HEK293 (cell line): ENCODE measurements at regions not wholly inside any gene's neighbourhood (a gene's known extent, or its start where the extent isn't known, plus 50 kb on each side); places are given as distances from the start of the nearest gene placed in this dataset.

Source experiments
- CTCF ChIA-PET: fragments of 350-600 bp; formaldehyde crosslinking; extraction: SDS; loops from one replicate; lab custom pipeline; 2021; ENCODE audit warnings: antibody characterized with exemption; lab: Yijun Ruan, JAX
- POLR2A ChIA-PET: fragments of 300-600 bp; formaldehyde crosslinking; extraction: SDS; loops from one replicate; lab custom pipeline; 2020; ENCODE audit warnings: antibody characterized with exemption, inconsistent platforms; lab: Yijun Ruan, JAX
- H3K27ac ChIP-seq: fragments of 200-500 bp; sonication (Bioruptor generic); 2 replicates; pipeline ENCODE4 v1.5.1; 2014; ENCODE audit warnings: low read depth, low read length, control low read depth, inconsistent platforms; ENCODE audit errors: extremely low read depth
- H3K36me3 ChIP-seq, 2 experiments: fragments of 200-500 bp in 1 of 2; sonication (Bioruptor generic) in 1 of 2; 1 replicate in 1 of 2; 2 replicates in 1 of 2; pipeline ENCODE4 v1.5.1; 2014 to 2017; ENCODE audit warnings: inconsistent platforms in 2 of 2, low read length in 2 of 2; ENCODE audit not compliant: control insufficient read depth in 2 of 2, insufficient read depth in 1 of 2
- H3K4me1 ChIP-seq: fragments of 200-500 bp; sonication (Bioruptor generic); 2 replicates; pipeline ENCODE4 v1.5.1; 2014; ENCODE audit warnings: mild to moderate bottlenecking, low read length, inconsistent platforms; ENCODE audit not compliant: control insufficient read depth, insufficient read depth
- H3K4me3 ChIP-seq: 2 replicates; pipeline ENCODE4 v1.5.1; 2011; ENCODE audit warnings: low read depth, mild to moderate bottlenecking, control low read depth, low read length, moderate library complexity
- H3K9me3 ChIP-seq: fragments of 200-500 bp; sonication (Bioruptor generic); 2 replicates; pipeline ENCODE4 v1.5.1; 2014; ENCODE audit warnings: low read depth, low read length, inconsistent platforms; ENCODE audit not compliant: control insufficient read depth, insufficient read depth
- ELK4 ChIP-seq: IDR thresholded peaks from 2 replicates; pipeline ENCODE4 v1.6.1; 2011; ENCODE audit warnings: mild to moderate bottlenecking, low read depth, low read length, borderline replicate concordance
- MEIS1 ChIP-seq: sonication (generic); formaldehyde crosslinking; IDR thresholded peaks from 2 replicates; pipeline ENCODE4 v1.8.1; 2022; ENCODE audit warnings: missing genetic modification reagents, mild to moderate bottlenecking, borderline replicate concordance
- PATZ1 ChIP-seq: fragments of 450-650 bp; formaldehyde crosslinking; IDR thresholded peaks from 2 replicates; pipeline ENCODE4 v1.5.1; 2016; ENCODE audit warnings: missing biosample characterization, missing genetic modification characterization
- PRDM6 ChIP-seq: fragments of 450-650 bp; formaldehyde crosslinking; IDR thresholded peaks from 2 replicates; pipeline ENCODE4 v1.5.1; 2017; ENCODE audit warnings: missing biosample characterization, missing genetic modification characterization
- SCRT1 ChIP-seq: fragments of 450-650 bp; formaldehyde crosslinking; IDR thresholded peaks from 2 replicates; pipeline ENCODE4 v1.5.1; 2016; ENCODE audit warnings: missing biosample characterization, missing genetic modification characterization, borderline replicate concordance
- ZBTB26 ChIP-seq: fragments of 450-650 bp; formaldehyde crosslinking; optimal IDR thresholded peaks from 2 replicates; pipeline ENCODE3; 2016; ENCODE audit warnings: missing biosample characterization, mild to moderate bottlenecking, missing genetic modification characterization
- ZBTB44 ChIP-seq: fragments of 450-650 bp; IDR thresholded peaks from 2 replicates; pipeline ENCODE4 v1.5.1; 2018; ENCODE audit warnings: missing biosample characterization, mild to moderate bottlenecking, missing genetic modification characterization
- ZBTB8A ChIP-seq: fragments of 450-650 bp; formaldehyde crosslinking; IDR thresholded peaks from 2 replicates; pipeline ENCODE4 v1.5.1; 2016; ENCODE audit warnings: missing biosample characterization, missing genetic modification characterization
- ZFP41 ChIP-seq: fragments of 450-650 bp; formaldehyde crosslinking; IDR thresholded peaks from 2 replicates; pipeline ENCODE4 v1.5.1; 2016; ENCODE audit warnings: missing biosample characterization, missing genetic modification characterization, borderline replicate concordance
- ZNF121 ChIP-seq: fragments of 450-650 bp; formaldehyde crosslinking; IDR thresholded peaks from 2 replicates; pipeline ENCODE4 v1.5.1; 2016; ENCODE audit warnings: missing biosample characterization, missing genetic modification characterization
- ZNF155 ChIP-seq: fragments of 450-650 bp; formaldehyde crosslinking; IDR thresholded peaks from 2 replicates; pipeline ENCODE4 v1.5.1; 2016; ENCODE audit warnings: missing biosample characterization, missing genetic modification characterization
- ZNF248 ChIP-seq: fragments of 450-650 bp; formaldehyde crosslinking; IDR thresholded peaks from 2 replicates; pipeline ENCODE4 v1.5.1; 2017; ENCODE audit warnings: missing biosample characterization, missing genetic modification characterization
- ZNF324 ChIP-seq: fragments of 450-650 bp; formaldehyde crosslinking; IDR thresholded peaks from 2 replicates; pipeline ENCODE4 v1.5.1; 2016; ENCODE audit warnings: missing biosample characterization, missing genetic modification characterization
- ZNF350 ChIP-seq: fragments of 450-650 bp; formaldehyde crosslinking; IDR thresholded peaks from 2 replicates; pipeline ENCODE4 v1.5.0; 2017; ENCODE audit warnings: missing biosample characterization, mild to moderate bottlenecking, missing genetic modification characterization
- ZNF354C ChIP-seq: fragments of 450-650 bp; formaldehyde crosslinking; IDR thresholded peaks from 2 replicates; pipeline ENCODE4 v1.5.1; 2016; ENCODE audit warnings: missing biosample characterization, missing genetic modification characterization, low read depth, borderline replicate concordance
- ZNF544 ChIP-seq: fragments of 450-650 bp; formaldehyde crosslinking; IDR thresholded peaks from 2 replicates; pipeline ENCODE4 v1.5.0; 2017; ENCODE audit warnings: missing biosample characterization, missing genetic modification characterization
- ZNF549 ChIP-seq: fragments of 450-650 bp; IDR thresholded peaks from 2 replicates; pipeline ENCODE4 v1.5.1; 2018; ENCODE audit warnings: missing biosample characterization, missing genetic modification characterization, mild to moderate bottlenecking, inconsistent platforms, moderate library complexity
- ZNF585B ChIP-seq: fragments of 450-650 bp; formaldehyde crosslinking; IDR thresholded peaks from 2 replicates; pipeline ENCODE4 v1.5.1; 2016; ENCODE audit warnings: missing biosample characterization, missing genetic modification characterization
- ZNF654 ChIP-seq: fragments of 450-650 bp; formaldehyde crosslinking; IDR thresholded peaks from 2 replicates; pipeline ENCODE4 v1.5.1; 2016; ENCODE audit warnings: low read depth, missing biosample characterization, missing genetic modification characterization
- ZNF670 ChIP-seq: fragments of 450-650 bp; formaldehyde crosslinking; IDR thresholded peaks from 2 replicates; pipeline ENCODE4 v1.5.1; 2016; ENCODE audit warnings: missing biosample characterization, missing genetic modification characterization, low read depth
- ZNF701 ChIP-seq: fragments of 450-650 bp; formaldehyde crosslinking; IDR thresholded peaks from 2 replicates; pipeline ENCODE4 v1.5.1; 2016; ENCODE audit warnings: missing biosample characterization, missing genetic modification characterization
- ZNF791 ChIP-seq: fragments of 450-650 bp; formaldehyde crosslinking; IDR thresholded peaks from 2 replicates; pipeline ENCODE4 v1.5.1; 2016; ENCODE audit warnings: missing biosample characterization, missing genetic modification characterization
- ZNF792 ChIP-seq: fragments of 450-650 bp; formaldehyde crosslinking; IDR thresholded peaks from 2 replicates; pipeline ENCODE4 v1.5.1; 2016; ENCODE audit warnings: missing biosample characterization, missing genetic modification characterization

GRCh38 chr2:102978091-102978490 lies 216.3 kb downstream of the TMEM182 start:
- Histone ChIP-seq H3K4me3 (no peak overlapping the region), H3K9me3 (no peaks in the 10 kb centered on the region), H3K4me1 (no peaks in the 10 kb centered on the region), H3K27ac (no peak overlapping the region), H3K36me3 (no peaks in the 10 kb centered on the region)
- ChIA-PET POLR2A (no interaction called here), CTCF (no interaction called here)
- TF ChIP-seq ZNF549, result no peak
- no peak for TF ChIP-seq ZNF654 (tag by site-specific recombination)
- no peak for TF ChIP-seq ZNF324 (tag by site-specific recombination)
- no peak for TF ChIP-seq ZFP41 (tag by site-specific recombination)
- TF ChIP-seq PATZ1 (tag by site-specific recombination), result no peak
- TF ChIP-seq ZNF792 (tag by site-specific recombination), result no peak
- no peak for TF ChIP-seq ZBTB44 (tag by site-specific recombination)
- TF ChIP-seq ZNF544 (tag by site-specific recombination), result no peak
- TF ChIP-seq ZNF701 (tag by site-specific recombination), result no peak
- TF ChIP-seq ZNF248 (tag by site-specific recombination), result no peak
- no peak for TF ChIP-seq ZNF791 (tag by site-specific recombination)
- no peak for TF ChIP-seq ZBTB8A (tag by site-specific recombination)
- TF ChIP-seq MEIS1 (CRISPR knock-in tag), result no peak
- no peak for TF ChIP-seq ZNF670 (tag by site-specific recombination)
- no peak for TF ChIP-seq ZNF585B (tag by site-specific recombination)
- TF ChIP-seq ZNF121 (tag by site-specific recombination), result no peak

GRCh38 chr2:102979429-102979828 lies 217.6 kb downstream of the TMEM182 start:
- Histone ChIP-seq H3K4me1 (no peaks in the 10 kb centered on the region), H3K4me3 (no peak overlapping the region), H3K27ac (no peak overlapping the region), H3K36me3 (no peaks in the 10 kb centered on the region), H3K9me3 (no peaks in the 10 kb centered on the region)
- TF ChIP-seq ELK4, result no peak
- TF ChIP-seq ZNF354C (tag by site-specific recombination), result no peak
- TF ChIP-seq ZNF350 (tag by site-specific recombination), result no peak
- no peak for TF ChIP-seq SCRT1 (tag by site-specific recombination)
- no peak for TF ChIP-seq PRDM6 (tag by site-specific recombination)
- TF ChIP-seq ZNF155 (tag by site-specific recombination), result no peak
- no peak for TF ChIP-seq ZBTB26
- POLR2A ChIA-PET, result no interaction called here
- CTCF ChIA-PET, result no interaction called here
